ENCODE measurements at regions not wholly inside any gene's neighbourhood (a gene's known extent, or its start where the extent isn't known, plus 50 kb on each side); places are given as distances from the start of the nearest gene placed in this dataset.
A peak's percentile ranks its signal among the peaks of the same experiment; 100 is the strongest.

GRCh38 chr1:111045033-111045722, 81.5 kb upstream of the LRIF1 start:
- TF ChIP-seq USF1 (IDR thresholded peaks at IDR 0.05) (no peak), ZBTB7A (IDR thresholded peaks at IDR 0.05; ENCODE audit: low read depth) (no peak), TEAD4 (IDR thresholded peaks at IDR 0.05) (no peak), EGR1 (IDR thresholded peaks at IDR 0.05) (no peak), RAD21 (IDR thresholded peaks at IDR 0.05; ENCODE audit: low read depth) (no peak), CEBPB (IDR thresholded peaks at IDR 0.05) (no peak), TAF1 (IDR thresholded peaks at IDR 0.05; ENCODE audit: low read depth) (no peak), TCF12 (IDR thresholded peaks at IDR 0.05; ENCODE audit: low read depth) (no peak), CREB1 (IDR thresholded peaks at IDR 0.05; ENCODE audit: low read depth) (no peak), NFIC (IDR thresholded peaks at IDR 0.05) (no peak), EP300 (IDR thresholded peaks at IDR 0.05; ENCODE audit: borderline replicate concordance) (no peak), YY1 (IDR thresholded peaks at IDR 0.05; ENCODE audit: low read depth) (no peak), MAX (IDR thresholded peaks at IDR 0.05) (no peak), FOXM1 (IDR thresholded peaks at IDR 0.05; ENCODE audit: borderline replicate concordance, low read depth) (no peak), REST (IDR thresholded peaks at IDR 0.05; ENCODE audit: low read depth) (no peak)

- TF ChIP-seq TAF1 (IDR thresholded peaks at IDR 0.05; ENCODE audit: low read depth) (no peak), RAD21 (IDR thresholded peaks at IDR 0.05; ENCODE audit: low read depth) (peak; percentile 49; the same call in 1 of the 2 replicates)
Observed at GRCh38 chr1:111032295-111032897, 68.7 kb upstream of the LRIF1 start.

DNA sequence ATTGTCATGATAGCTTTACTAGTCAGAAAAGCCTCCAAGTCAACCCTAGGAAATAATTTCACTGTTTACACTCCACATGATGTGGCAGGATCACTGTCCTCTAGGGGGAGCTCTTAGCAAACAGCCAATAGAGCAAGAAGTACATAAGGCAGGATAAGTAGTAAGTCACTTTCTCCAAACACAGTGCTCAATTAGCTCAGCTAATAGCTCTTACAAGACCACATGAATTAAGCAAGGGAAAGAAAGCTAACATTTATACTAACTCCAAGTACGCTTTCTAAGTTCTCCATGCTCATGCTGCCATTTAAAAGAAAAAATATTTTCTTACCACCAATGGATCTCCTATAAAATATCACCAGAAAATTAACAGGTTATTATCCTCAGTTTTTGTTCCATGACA, 66.9 kb upstream of the LRIF1 start:
- TF ChIP-seq RAD21 (IDR thresholded peaks at IDR 0.05; ENCODE audit: low read depth): peak; percentile 39; the same call in 1 of the 2 replicates
- TF ChIP-seq TEAD4 (IDR thresholded peaks at IDR 0.05): no peak

DNA sequence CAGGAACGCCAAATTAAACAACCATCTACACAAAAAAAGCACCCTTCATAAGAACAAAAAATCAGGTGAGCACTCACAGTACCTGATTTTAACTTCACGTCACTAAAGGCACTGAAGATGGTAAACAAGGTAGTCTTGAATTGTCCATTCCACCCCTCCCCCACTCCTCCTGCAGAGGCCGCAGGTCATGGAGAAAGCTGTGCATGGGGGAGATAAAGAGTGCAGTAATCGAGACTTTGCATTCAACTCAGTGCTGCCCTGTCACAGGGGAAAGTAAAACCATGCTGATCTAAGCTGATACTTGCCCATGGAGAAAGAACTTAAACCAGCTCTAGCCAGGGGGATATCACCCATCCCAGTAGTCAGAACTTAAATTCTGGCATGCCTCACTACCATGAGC, 61.4 kb upstream of the LRIF1 start:
- TF ChIP-seq USF1 (IDR thresholded peaks at IDR 0.05) (no peak), TAF1 (IDR thresholded peaks at IDR 0.05; ENCODE audit: low read depth) (no peak), TCF12 (IDR thresholded peaks at IDR 0.05; ENCODE audit: low read depth) (no peak), RAD21 (IDR thresholded peaks at IDR 0.05; ENCODE audit: low read depth) (no peak), FOXM1 (IDR thresholded peaks at IDR 0.05; ENCODE audit: borderline replicate concordance, low read depth) (no peak), EGR1 (IDR thresholded peaks at IDR 0.05) (no peak), MAX (IDR thresholded peaks at IDR 0.05) (no peak), YY1 (IDR thresholded peaks at IDR 0.05; ENCODE audit: low read depth) (no peak), ZBTB7A (IDR thresholded peaks at IDR 0.05; ENCODE audit: low read depth) (no peak), TEAD4 (IDR thresholded peaks at IDR 0.05) (no peak), CREB1 (IDR thresholded peaks at IDR 0.05; ENCODE audit: low read depth) (no peak), EP300 (IDR thresholded peaks at IDR 0.05; ENCODE audit: borderline replicate concordance) (no peak), REST (IDR thresholded peaks at IDR 0.05; ENCODE audit: low read depth) (no peak)

GRCh38 chr1:111015222-111015621, 51.5 kb upstream of the LRIF1 start:
- no peak for TF ChIP-seq USF1 (IDR thresholded peaks at IDR 0.05)
- no peak for TF ChIP-seq FOXM1 (IDR thresholded peaks at IDR 0.05; ENCODE audit: borderline replicate concordance, low read depth)
- TF ChIP-seq EGR1 (IDR thresholded peaks at IDR 0.05): no peak
- no peak for TF ChIP-seq TEAD4 (IDR thresholded peaks at IDR 0.05)
- no peak for TF ChIP-seq YY1 (IDR thresholded peaks at IDR 0.05; ENCODE audit: low read depth)
- no peak for TF ChIP-seq CEBPB (IDR thresholded peaks at IDR 0.05)
- TF ChIP-seq TCF12 (IDR thresholded peaks at IDR 0.05; ENCODE audit: low read depth): no peak
- TF ChIP-seq RAD21 (IDR thresholded peaks at IDR 0.05; ENCODE audit: low read depth): no peak
- TF ChIP-seq TAF1 (IDR thresholded peaks at IDR 0.05; ENCODE audit: low read depth): no peak
- no peak for TF ChIP-seq MAX (IDR thresholded peaks at IDR 0.05)
- TF ChIP-seq REST (IDR thresholded peaks at IDR 0.05; ENCODE audit: low read depth): no peak
- TF ChIP-seq NFIC (IDR thresholded peaks at IDR 0.05): no peak
- no peak for TF ChIP-seq EP300 (IDR thresholded peaks at IDR 0.05; ENCODE audit: borderline replicate concordance)
- no peak for TF ChIP-seq CREB1 (IDR thresholded peaks at IDR 0.05; ENCODE audit: low read depth)
- TF ChIP-seq ZBTB7A (IDR thresholded peaks at IDR 0.05; ENCODE audit: low read depth): no peak
